Activated naive CD8-positive, alpha-beta T cell treated with anti-CD3 and anti-CD28 coated beads, Interleukin-2, amount 50 U/mL, for 24 hours (primary cell): ENCODE measurements at regions not wholly inside any gene's neighbourhood (a gene's known extent, or its start where the extent isn't known, plus 50 kb on each side); places are given as distances from the start of the nearest gene placed in this dataset.

Experiments used
- ATAC-seq: fragments of 150-1000 bp; cut with Tn5 transposase; one replicate; pipeline ENCODE4 v1.10.0; 2021
- DNase-seq: peaks from one replicate; pipeline ENCODE4 v3.0.0; 2021
- H3K27ac Mint-ChIP-seq: one replicate; pipeline ENCODE4 v1.8.0; 2021; ENCODE audit warnings: mild to moderate bottlenecking, mixed read lengths
- H3K27me3 Mint-ChIP-seq: one replicate; pipeline ENCODE4 v1.8.0; 2021; ENCODE audit warnings: mixed read lengths
- H3K36me3 Mint-ChIP-seq: one replicate; pipeline ENCODE4 v1.8.0; 2021; ENCODE audit warnings: low read depth, mixed read lengths
- H3K4me1 Mint-ChIP-seq: one replicate; pipeline ENCODE4 v1.8.0; 2021; ENCODE audit warnings: mixed read lengths
- H3K4me3 Mint-ChIP-seq: one replicate; pipeline ENCODE4 v1.8.0; 2021; ENCODE audit warnings: mild to moderate bottlenecking, moderate library complexity, mixed read lengths
- H3K9me3 Mint-ChIP-seq: one replicate; pipeline ENCODE4 v1.8.0; 2021; ENCODE audit warnings: mixed read lengths

DNA sequence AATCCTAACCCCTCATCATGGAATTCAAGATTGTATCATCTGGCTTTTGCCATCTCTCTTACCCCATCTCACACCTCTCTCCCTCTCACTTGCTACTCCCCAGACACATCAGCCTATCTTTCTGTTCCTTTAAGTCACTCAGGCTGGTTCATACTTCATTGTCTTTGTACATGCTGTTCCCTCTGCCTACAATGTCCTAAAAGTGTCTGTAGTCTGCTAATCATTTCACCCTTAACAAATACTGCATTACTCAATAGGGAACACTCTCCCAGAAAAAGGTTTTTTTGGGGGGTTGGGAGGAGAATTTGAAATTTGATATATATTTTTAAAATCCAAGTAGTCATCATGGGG, 146.2 kb upstream of the KLF7 start:
- H3K4me3 Mint-ChIP-seq, result no peak overlapping the region
- H3K27ac Mint-ChIP-seq, result peak overlapping the region; percentile 85
- H3K9me3 Mint-ChIP-seq, result peaks cover 4% of the 10 kb centered on the region
- peaks cover 27% of the 10 kb centered on the region for H3K4me1 Mint-ChIP-seq
- ATAC-seq, result no peak
- H3K27me3 Mint-ChIP-seq, result no peaks in the 10 kb centered on the region
- no peaks in the 10 kb centered on the region for H3K36me3 Mint-ChIP-seq
- DNase-seq, result no peak

DNA sequence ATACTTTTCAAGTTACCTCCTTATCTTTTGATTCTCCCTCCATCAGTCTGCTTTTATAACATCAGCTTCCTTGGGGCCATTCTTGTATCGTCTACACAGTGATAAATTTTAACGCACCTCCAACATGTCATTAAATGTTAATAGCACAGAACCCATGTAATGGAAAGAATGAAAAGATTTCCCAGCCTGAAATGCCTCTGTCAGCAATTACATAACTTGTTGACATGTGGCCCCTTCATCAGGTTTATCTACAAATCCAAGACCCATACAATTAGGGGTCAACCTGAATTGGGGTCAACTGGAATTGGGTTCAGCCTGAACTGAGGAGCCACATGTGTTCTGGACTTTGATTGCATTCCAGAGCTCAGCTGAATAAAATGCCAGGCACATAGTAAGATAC, 148.2 kb upstream of the KLF7 start:
- no peak for ATAC-seq
- Mint-ChIP-seq H3K4me3 (no peak overlapping the region), H3K36me3 (no peaks in the 10 kb centered on the region), H3K27ac (no peak overlapping the region), H3K9me3 (peaks cover 4% of the 10 kb centered on the region), H3K27me3 (no peaks in the 10 kb centered on the region), H3K4me1 (peaks cover 38% of the 10 kb centered on the region)
- no peak for DNase-seq

DNA sequence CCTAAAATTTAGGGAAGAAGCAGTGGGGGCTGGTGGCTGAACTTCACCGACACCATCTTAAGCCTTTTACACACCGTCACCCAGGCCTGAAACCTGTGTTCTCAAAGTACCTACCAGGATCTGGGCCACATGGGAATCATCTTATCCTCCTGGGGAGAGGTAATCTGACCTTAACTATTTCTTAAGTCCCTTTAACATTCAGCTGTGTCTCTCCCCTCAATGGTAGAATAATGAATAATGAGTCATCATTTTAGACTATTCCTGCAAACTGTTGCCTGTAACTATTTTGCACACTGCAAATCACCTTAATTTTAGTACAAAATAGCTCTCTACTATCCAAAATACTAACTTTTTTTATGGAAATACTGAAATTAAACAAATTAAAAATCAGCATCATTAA, 149.4 kb upstream of the KLF7 start:
- no peaks in the 10 kb centered on the region for H3K36me3 Mint-ChIP-seq
- peaks cover 41% of the 10 kb centered on the region for H3K4me1 Mint-ChIP-seq
- H3K9me3 Mint-ChIP-seq, result peaks cover 4% of the 10 kb centered on the region
- no peak overlapping the region for H3K4me3 Mint-ChIP-seq
- no peaks in the 10 kb centered on the region for H3K27me3 Mint-ChIP-seq
- no peak overlapping the region for H3K27ac Mint-ChIP-seq
- ATAC-seq, result no peak
- no peak for DNase-seq

DNA sequence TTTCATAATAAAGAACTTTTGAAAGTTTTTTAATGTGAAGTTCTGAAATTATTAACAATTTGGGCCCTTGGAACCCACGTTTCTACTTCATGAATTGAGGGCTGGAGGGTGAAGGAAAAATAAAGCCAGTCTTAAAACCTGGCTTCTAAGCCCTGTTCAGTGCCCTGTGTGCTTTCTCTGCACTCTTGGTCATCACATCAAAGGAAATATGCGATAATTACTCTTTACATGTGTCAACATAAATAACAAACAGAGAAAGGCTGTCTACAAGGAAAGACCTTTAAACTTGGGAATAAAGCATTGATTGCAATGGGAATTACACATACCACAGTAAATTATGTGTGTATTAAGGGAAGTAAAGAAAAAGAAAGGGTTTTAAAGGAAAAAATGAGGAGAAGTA, 150.7 kb upstream of the KLF7 start:
- Mint-ChIP-seq H3K27me3 (no peaks in the 10 kb centered on the region), H3K9me3 (peaks cover 4% of the 10 kb centered on the region), H3K27ac (no peak overlapping the region), H3K4me1 (peaks cover 33% of the 10 kb centered on the region), H3K36me3 (no peaks in the 10 kb centered on the region), H3K4me3 (no peak overlapping the region)
- DNase-seq (no peak), ATAC-seq (no peak)

DNA sequence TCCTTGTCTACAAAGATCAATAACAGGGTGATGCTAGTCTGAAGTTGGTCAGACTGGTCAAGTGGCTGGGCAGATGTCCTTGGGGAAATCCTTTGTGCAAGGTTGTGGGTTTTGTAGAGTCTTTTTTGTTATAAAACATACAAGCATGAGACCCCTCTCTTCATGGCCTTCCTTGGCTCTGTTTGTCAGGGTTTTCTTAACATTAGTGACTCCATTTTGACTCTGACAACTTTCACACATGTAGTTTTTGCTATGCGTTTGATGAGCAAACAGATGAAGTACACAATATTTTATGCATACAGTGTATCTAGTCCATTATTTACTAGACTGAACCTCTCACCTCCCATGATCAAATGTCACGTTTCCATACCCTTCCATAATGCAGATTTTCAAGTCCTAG, 151.2 kb upstream of the KLF7 start:
- Mint-ChIP-seq H3K27ac (no peak overlapping the region), H3K9me3 (peaks cover 4% of the 10 kb centered on the region), H3K36me3 (no peaks in the 10 kb centered on the region), H3K4me1 (peaks cover 29% of the 10 kb centered on the region), H3K27me3 (no peaks in the 10 kb centered on the region), H3K4me3 (no peak overlapping the region)
- no peak for DNase-seq
- ATAC-seq, result no peak

DNA sequence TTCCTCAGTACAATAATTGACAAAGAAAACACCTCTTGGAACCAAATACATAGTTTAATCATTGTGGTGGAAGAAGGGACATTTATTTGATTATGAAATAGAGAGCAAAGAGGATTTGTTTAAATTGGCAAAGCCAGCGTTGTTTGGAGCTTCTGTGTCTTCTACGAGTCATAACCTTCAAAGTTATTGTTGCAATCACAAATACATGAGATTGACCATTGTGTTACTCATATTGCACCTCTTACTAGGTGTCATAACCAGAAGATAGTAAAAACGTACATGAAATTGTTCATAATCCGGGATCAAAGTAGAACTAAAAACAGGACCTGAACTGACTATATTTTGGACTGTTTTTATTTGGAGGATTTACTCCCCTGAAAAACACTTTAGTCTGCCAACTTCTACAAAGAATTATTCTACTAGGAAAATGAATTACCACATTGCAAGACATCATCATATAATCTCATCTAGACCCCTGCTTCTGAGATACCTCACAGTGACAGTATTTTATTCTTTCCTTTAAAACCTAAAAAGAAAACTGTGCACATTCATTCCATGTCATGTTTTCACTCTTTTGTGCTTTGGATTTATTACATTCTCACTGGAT, 151.7 kb upstream of the KLF7 start:
- ATAC-seq (peak; percentile 52), DNase-seq (no peak)
- no peak overlapping the region for H3K4me3 Mint-ChIP-seq
- H3K36me3 Mint-ChIP-seq, result no peaks in the 10 kb centered on the region
- H3K27me3 Mint-ChIP-seq, result no peaks in the 10 kb centered on the region
- H3K27ac Mint-ChIP-seq, result peak overlapping the region; percentile 50
- H3K4me1 Mint-ChIP-seq, result peaks cover 26% of the 10 kb centered on the region
- peaks cover 4% of the 10 kb centered on the region for H3K9me3 Mint-ChIP-seq

DNA sequence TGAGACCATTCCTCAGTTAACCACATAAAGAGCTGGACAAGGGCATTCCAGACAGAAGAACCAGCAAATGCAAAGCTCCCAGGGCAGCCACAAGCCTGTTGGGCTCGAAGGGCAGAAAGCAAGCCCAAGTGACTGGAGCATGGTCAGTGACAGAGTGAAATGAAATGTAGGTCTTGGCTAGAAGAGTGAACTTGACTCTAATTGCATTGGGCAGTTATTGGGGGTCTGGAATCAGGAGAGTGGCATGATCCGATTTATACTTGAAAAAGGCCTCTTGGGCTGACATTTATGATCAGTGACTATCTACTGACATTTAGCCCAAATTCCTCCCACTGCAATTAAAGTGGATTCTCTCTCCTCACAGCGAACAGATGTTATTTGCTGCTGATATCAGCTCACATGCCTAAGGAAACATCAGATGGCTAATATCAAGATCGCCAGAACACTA, 152.5 kb upstream of the KLF7 start:
- no peak overlapping the region for H3K4me3 Mint-ChIP-seq
- H3K4me1 Mint-ChIP-seq, result peaks cover 26% of the 10 kb centered on the region
- peak overlapping the region; percentile 50 for H3K27ac Mint-ChIP-seq
- H3K9me3 Mint-ChIP-seq, result no peaks in the 10 kb centered on the region
- no peaks in the 10 kb centered on the region for H3K36me3 Mint-ChIP-seq
- DNase-seq (no peak), ATAC-seq (no peak)
- H3K27me3 Mint-ChIP-seq, result no peaks in the 10 kb centered on the region

DNA sequence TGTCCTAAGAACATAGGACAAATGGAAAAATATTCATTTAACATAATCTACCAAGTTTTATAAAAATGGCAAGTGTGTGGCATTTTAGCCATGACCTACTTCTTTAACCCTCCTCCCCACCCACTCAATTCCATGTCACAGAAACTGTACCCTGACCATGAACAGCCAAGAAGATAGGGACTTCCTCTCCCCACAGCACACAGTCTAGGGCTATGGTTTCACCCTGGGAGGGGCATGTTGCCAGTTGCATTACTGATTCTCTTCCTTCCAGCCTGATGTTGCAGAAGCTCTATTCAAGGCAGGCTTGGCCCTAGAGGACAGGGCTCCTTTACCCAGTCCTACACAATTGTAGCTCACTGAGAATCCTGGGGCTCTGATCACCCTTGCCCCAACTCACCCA, 153.6 kb upstream of the KLF7 start:
- Mint-ChIP-seq H3K27ac (no peak overlapping the region), H3K4me3 (no peak overlapping the region), H3K4me1 (peaks cover 24% of the 10 kb centered on the region), H3K27me3 (no peaks in the 10 kb centered on the region), H3K36me3 (no peaks in the 10 kb centered on the region), H3K9me3 (no peaks in the 10 kb centered on the region)
- peak; percentile 69 for ATAC-seq
- DNase-seq, result no peak

DNA sequence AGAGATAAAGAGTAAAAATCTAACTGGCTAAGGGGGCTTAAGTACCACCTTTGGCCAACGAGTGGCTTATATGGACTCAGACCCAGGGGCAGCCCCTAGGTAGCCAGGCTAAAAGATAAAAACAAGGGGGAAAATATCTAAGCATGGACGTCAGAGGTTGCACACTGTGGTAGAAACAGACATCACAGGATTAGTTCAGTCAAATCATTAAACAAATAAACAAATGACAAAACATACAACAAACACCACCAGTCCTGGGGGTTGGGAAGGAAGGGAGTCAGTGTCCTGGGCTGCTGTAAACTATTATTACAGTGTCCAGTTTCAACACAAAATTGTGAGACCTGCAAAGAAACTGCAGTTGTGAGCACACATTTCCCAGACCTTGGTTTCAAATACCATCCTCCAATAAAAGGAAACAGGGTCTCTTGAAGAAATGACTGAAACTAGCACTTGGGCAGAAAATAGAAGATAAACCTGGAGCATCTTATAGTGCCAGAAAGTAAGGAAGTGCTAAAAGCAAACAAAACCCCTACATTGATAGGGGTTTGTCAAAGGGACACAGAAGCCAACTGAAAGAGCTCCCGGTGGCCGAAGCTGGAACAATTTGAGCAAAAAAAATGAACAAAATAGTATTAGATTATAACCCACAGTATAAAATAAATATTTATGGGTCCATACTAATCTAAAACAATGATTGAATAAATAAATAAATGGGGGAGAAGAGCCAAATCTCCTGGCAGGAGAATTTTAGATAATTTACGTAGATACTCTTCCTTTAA, 154.8 kb upstream of the KLF7 start:
- Mint-ChIP-seq H3K27ac (no peak overlapping the region), H3K9me3 (no peaks in the 10 kb centered on the region), H3K4me3 (no peak overlapping the region), H3K4me1 (peaks cover 22% of the 10 kb centered on the region), H3K36me3 (no peaks in the 10 kb centered on the region), H3K27me3 (no peaks in the 10 kb centered on the region)
- no peak for DNase-seq
- ATAC-seq, result no peak

DNA sequence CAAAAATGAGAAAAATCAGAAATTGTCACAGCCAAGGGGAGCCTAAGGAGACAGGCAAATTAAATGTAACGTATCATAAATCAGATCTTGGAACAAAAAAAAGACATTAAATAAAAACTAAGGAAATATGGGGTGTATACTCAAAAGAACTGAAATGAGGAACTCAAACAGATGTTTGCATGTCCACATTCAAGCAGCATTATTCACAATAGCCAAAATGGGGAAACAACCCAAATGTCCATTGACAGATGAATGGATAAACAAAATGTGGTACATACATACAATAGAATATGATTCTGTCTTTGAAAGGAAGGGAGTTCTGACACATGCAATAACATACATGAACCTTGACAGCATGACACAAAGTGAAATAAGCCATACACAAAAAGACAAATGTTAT, 155.8 kb upstream of the KLF7 start:
- no peaks in the 10 kb centered on the region for H3K27me3 Mint-ChIP-seq
- no peak overlapping the region for H3K27ac Mint-ChIP-seq
- no peak overlapping the region for H3K4me3 Mint-ChIP-seq

DNA sequence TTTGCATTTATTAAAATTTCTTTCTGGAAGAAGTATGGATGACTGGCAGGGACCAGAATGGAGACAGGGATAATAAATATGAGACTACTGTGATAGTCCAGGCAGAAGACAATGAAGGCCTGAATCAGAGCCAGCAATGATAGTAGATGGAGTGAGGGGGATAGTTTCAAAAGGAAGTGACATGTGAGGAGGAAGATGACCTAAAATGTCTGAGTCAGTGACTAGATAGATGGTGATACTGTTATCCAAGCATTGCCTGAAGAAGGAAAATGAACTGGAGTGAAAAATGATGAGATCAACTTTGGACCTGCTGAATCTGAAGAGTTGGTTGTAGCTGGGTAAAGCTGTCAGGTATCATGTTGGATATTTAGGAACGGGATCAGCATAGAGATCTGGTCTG, 158.3 kb upstream of the KLF7 start:
- no peak overlapping the region for H3K27ac Mint-ChIP-seq
- DNase-seq, result no peak

More for the DNA sequence above, 155.8 kb upstream of the KLF7 start:
- H3K4me1 Mint-ChIP-seq, result peaks cover 22% of the 10 kb centered on the region
- H3K36me3 Mint-ChIP-seq, result no peaks in the 10 kb centered on the region
- DNase-seq (no peak), ATAC-seq (no peak)
- no peaks in the 10 kb centered on the region for H3K9me3 Mint-ChIP-seq

DNA sequence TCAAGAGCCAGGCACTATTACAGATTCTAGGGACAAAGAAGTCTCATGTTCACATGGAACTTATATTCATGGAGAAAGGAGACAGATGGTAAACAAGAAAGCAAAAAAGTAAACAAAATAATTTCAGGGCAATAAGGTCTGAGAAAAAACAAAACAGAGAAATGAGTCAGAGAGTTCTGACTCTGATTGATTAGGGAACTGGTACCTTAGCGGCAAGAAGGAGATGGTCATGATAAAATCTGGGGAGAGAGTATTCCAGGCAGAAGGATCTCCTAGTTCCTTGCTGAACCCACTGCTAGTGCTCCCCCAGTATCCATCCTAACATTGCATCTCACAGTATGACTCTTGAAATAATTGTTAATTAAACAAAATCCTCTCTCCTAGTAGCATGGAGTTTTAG, 161.8 kb upstream of the KLF7 start:
- ATAC-seq, result no peak
- no peak for DNase-seq
- Mint-ChIP-seq H3K27me3 (no peaks in the 10 kb centered on the region), H3K4me1 (peaks cover 44% of the 10 kb centered on the region), H3K36me3 (peaks cover 2% of the 10 kb centered on the region), H3K9me3 (no peaks in the 10 kb centered on the region), H3K4me3 (no peak overlapping the region), H3K27ac (no peak overlapping the region)

More for the DNA sequence above, 158.3 kb upstream of the KLF7 start:
- peaks cover 16% of the 10 kb centered on the region for H3K4me1 Mint-ChIP-seq
- H3K27me3 Mint-ChIP-seq, result no peaks in the 10 kb centered on the region
- no peaks in the 10 kb centered on the region for H3K9me3 Mint-ChIP-seq
- H3K36me3 Mint-ChIP-seq, result no peaks in the 10 kb centered on the region
- ATAC-seq, result no peak
- no peak overlapping the region for H3K4me3 Mint-ChIP-seq

DNA sequence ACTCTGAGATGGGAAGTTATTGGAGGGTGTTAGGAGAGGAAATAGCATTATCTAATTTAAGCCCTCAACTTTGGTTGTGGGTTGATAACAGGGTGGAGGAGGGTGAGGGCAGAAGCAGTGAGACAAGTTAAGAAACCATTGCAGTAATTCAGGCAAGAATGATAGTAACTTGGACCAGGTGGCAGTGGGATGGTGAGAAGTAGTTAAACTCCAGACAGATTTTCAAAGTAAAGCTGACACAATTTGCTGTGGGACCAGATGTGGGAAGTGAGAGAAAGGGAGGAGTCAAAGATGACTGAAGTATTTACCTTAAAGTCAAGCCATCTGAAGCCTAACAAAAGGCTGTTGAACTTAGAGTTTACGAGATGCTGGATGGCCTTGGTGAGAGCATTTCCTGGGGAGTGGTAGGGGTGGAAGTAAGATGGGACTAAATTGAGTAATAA, 163.2 kb upstream of the KLF7 start:
- Mint-ChIP-seq H3K9me3 (no peaks in the 10 kb centered on the region), H3K36me3 (peaks cover 2% of the 10 kb centered on the region), H3K4me1 (peaks cover 58% of the 10 kb centered on the region), H3K27me3 (no peaks in the 10 kb centered on the region), H3K27ac (peak overlapping the region; percentile 84), H3K4me3 (peak overlapping the region; percentile 22)
- DNase-seq (no peak), ATAC-seq (no peak)

DNA sequence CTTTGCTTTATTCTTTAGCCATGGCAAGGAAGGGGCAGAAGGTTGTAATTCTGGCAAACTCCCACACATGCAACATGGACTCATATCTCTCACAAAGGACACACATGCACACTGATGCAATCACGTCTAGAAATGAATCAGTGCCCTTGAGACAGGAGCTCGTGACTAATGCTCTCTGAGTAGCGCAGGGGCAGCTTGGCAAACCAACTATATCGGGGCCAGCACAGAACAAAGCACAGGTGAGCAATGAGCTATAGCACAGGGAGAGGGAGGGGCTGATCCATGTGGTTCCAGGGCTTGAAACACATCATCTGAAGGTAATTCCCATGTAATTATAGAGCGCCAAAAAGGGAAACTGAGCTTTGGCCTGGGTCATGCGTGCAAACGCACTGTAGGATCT, 165.2 kb upstream of the KLF7 start:
- peak; percentile 65 for DNase-seq
- Mint-ChIP-seq H3K4me1 (peaks cover 78% of the 10 kb centered on the region), H3K27me3 (no peaks in the 10 kb centered on the region), H3K4me3 (peak overlapping the region; percentile 39), H3K9me3 (no peaks in the 10 kb centered on the region), H3K27ac (peak overlapping the region; percentile 88), H3K36me3 (peaks cover 2% of the 10 kb centered on the region)
- ATAC-seq, result peak; percentile 85

DNA sequence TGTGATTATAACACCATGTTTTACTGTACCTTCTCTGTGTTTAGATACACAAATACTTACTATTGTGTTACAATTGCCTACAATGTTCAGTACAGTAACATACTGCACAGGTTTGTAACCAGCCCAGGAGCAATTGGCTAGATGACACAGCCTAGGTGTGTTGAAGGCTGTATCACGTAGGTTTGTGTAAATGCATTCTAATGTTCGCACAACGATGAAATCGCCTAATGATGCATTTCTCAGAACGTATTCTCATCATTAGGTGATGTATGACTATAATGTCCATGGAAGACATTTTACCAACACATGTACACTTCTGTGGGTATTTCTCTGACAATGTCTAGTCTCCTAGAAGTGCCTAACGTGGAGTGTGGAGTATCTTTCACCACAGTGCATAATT, 165.9 kb upstream of the KLF7 start:
- peaks cover 84% of the 10 kb centered on the region for H3K4me1 Mint-ChIP-seq
- H3K36me3 Mint-ChIP-seq, result peaks cover 2% of the 10 kb centered on the region
- ATAC-seq (no peak), DNase-seq (no peak)
- no peak overlapping the region for H3K4me3 Mint-ChIP-seq
- no peak overlapping the region for H3K27ac Mint-ChIP-seq
- H3K9me3 Mint-ChIP-seq, result no peaks in the 10 kb centered on the region
- no peaks in the 10 kb centered on the region for H3K27me3 Mint-ChIP-seq
